CD4-positive, alpha-beta T cell treated with Interferon gamma for 1 hour (primary cell): ENCODE measurements at regions not wholly inside any gene's neighbourhood (a gene's known extent, or its start where the extent isn't known, plus 50 kb on each side); places are given as distances from the start of the nearest gene placed in this dataset.
"Not testable (repeated sequence)": the region's sequence is repeated elsewhere in the genome, so short reads cannot be mapped to it uniquely, and the experiment has no call there.

Source experiments
- DNase-seq: peaks from one replicate; pipeline ENCODE4 v3.0.0-alpha.2; 2020

- DNase-seq, result no peak
Observed at GRCh38 chr2:122682356-122682755, 926.9 kb downstream of the TSN start.

- no peak for DNase-seq
Observed at GRCh38 chr2:122683018-122683417, 927.6 kb downstream of the TSN start.

GRCh38 chr2:122692400-122693083 is 937.1 kb downstream of the TSN start:
- no peak for DNase-seq

- no peak for DNase-seq
Observed at GRCh38 chr2:122697415-122697814, 942.0 kb downstream of the TSN start.

- no peak for DNase-seq
Observed at GRCh38 chr2:122703676-122704075, 948.2 kb downstream of the TSN start.

- DNase-seq, result no peak
Observed at GRCh38 chr2:122704109-122704563, 948.7 kb downstream of the TSN start.

GRCh38 chr2:122705746-122706145 is 950.3 kb downstream of the TSN start:
- no peak for DNase-seq

GRCh38 chr2:122706757-122707223 is 951.3 kb downstream of the TSN start:
- no peak for DNase-seq

- DNase-seq, result no peak
Observed at GRCh38 chr2:122707224-122707824, 951.9 kb downstream of the TSN start.

GRCh38 chr2:122710049-122710448 is 954.6 kb downstream of the TSN start:
- DNase-seq, result no peak

- no peak for DNase-seq
Observed at GRCh38 chr2:122713800-122714199, 958.3 kb downstream of the TSN start.

- not testable (repeated sequence) for DNase-seq
Observed at GRCh38 chr2:122720822-122721221, 965.4 kb downstream of the TSN start.

- DNase-seq, result no peak
Observed at GRCh38 chr2:122734766-122735424, 979.4 kb downstream of the TSN start.

- DNase-seq, result no peak
Observed at GRCh38 chr2:122736279-122736678, 980.8 kb downstream of the TSN start.

- DNase-seq, result no peak
Observed at GRCh38 chr2:122737429-122738077, 982.1 kb downstream of the TSN start.

- no peak for DNase-seq
Observed at GRCh38 chr2:122739732-122740593, 984.5 kb downstream of the TSN start.

- no peak for DNase-seq
Observed at GRCh38 chr2:122740594-122740948, 985.1 kb downstream of the TSN start.

- no peak for DNase-seq
Observed at GRCh38 chr2:122741403-122741802, 986.0 kb downstream of the TSN start.

- no peak for DNase-seq
Observed at GRCh38 chr2:122743021-122743675, 987.7 kb downstream of the TSN start.

- DNase-seq, result no peak
Observed at GRCh38 chr2:122745603-122746002, 990.2 kb downstream of the TSN start.

GRCh38 chr2:122747670-122748069 is 992.2 kb downstream of the TSN start:
- no peak for DNase-seq

- no peak for DNase-seq
Observed at GRCh38 chr2:122748552-122749011, 993.1 kb downstream of the TSN start.
